Parathyroid adenoma (tissue), 2 donors: ENCODE measurements at regions not wholly inside any gene's neighbourhood (a gene's known extent, or its start where the extent isn't known, plus 50 kb on each side); places are given as distances from the start of the nearest gene placed in this dataset.

Experiments
- H2AFZ ChIP-seq: fragments of 300-600 bp; sonication (generic); one replicate; pipeline ENCODE4 v1.7.0; 2017; ENCODE audit warnings: antibody characterized with exemption, mild to moderate bottlenecking
- H3K27ac ChIP-seq: fragments of 300-600 bp; sonication (generic); one replicate; pipeline ENCODE4 v1.7.0; 2017
- H3K27me3 ChIP-seq: fragments of 300-600 bp; sonication (generic); one replicate; pipeline ENCODE4 v1.7.0; 2017; ENCODE audit warnings: low read length; ENCODE audit not compliant: control insufficient read depth, insufficient read depth
- H3K36me3 ChIP-seq: fragments of 300-600 bp; sonication (generic); one replicate; pipeline ENCODE4 v1.7.0; 2017; ENCODE audit warnings: low read length; ENCODE audit not compliant: control insufficient read depth, insufficient read depth
- H3K4me1 ChIP-seq: fragments of 300-600 bp; sonication (generic); one replicate; pipeline ENCODE4 v1.7.0; 2017; ENCODE audit warnings: control low read depth
- H3K4me2 ChIP-seq: fragments of 300-600 bp; sonication (generic); one replicate; pipeline ENCODE4 v1.7.0; 2017; ENCODE audit warnings: low read length
- H3K4me3 ChIP-seq: fragments of 300-600 bp; sonication (generic); one replicate; pipeline ENCODE4 v1.7.0; 2017; ENCODE audit warnings: low read depth, low read length
- H3K79me2 ChIP-seq: fragments of 300-600 bp; sonication (generic); one replicate; pipeline ENCODE4 v1.7.0; 2017; ENCODE audit warnings: control low read depth
- H3K9ac ChIP-seq: fragments of 300-600 bp; sonication (generic); one replicate; pipeline ENCODE4 v1.7.0; 2017; ENCODE audit warnings: mild to moderate bottlenecking
- H3K9me3 ChIP-seq: fragments of 300-600 bp; sonication (generic); one replicate; pipeline ENCODE4 v1.7.0; 2017; ENCODE audit warnings: low read length; ENCODE audit not compliant: control insufficient read depth
- TF ChIP-seq, protein P1 (sequence below): fragments of 300-600 bp; sonication (generic); IDR thresholded peaks from one replicate; pipeline ENCODE4 v1.7.0; 2017; ENCODE audit warnings: antibody characterized with exemption, mild to moderate bottlenecking
- donor health status: primary hyperparathyroidism.

DNA sequence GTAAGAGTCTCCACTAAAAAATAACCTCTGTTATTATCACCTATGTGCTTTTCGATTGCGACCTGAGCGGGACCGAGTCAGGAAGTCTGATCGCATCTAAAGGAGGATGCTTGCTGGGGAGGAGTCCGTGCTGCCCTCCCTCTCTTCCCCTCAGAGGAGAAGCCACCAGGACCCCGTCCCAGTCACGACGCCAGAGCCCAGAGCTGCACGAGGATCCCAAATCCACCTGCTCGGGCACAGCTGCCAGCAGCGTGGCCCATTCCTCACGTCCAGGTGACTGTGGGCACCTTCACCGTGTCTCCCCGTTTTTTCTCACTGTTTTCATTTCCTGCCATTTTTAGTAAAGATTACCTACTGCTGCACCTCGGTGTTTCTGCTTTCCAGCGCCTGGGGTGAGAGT is 390.3 kb downstream of the BRD1 start:
- no peaks in the 10 kb centered on the region for H3K9me3 ChIP-seq
- H3K27ac ChIP-seq, result no peak overlapping the region

DNA sequence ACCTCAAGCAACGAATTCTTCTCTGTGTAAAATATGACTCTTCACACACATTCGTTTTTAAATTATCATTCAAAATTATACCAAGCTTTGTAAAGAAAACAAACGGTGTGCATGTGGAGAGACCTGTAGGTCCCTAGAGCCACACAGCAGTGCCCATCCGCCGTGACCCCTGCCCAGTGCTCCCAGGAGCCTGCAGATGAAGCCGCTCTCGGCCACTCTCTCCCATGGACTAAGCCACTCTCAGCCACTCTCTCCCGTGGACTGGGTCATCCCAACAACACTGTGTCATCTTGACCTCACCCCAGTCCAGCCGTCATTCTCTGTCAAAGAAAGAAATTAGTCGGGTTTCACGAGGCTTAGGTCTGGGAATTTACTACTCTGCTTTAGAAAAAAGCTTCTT is 391.6 kb downstream of the BRD1 start:
- TF ChIP-seq, protein P1, sequence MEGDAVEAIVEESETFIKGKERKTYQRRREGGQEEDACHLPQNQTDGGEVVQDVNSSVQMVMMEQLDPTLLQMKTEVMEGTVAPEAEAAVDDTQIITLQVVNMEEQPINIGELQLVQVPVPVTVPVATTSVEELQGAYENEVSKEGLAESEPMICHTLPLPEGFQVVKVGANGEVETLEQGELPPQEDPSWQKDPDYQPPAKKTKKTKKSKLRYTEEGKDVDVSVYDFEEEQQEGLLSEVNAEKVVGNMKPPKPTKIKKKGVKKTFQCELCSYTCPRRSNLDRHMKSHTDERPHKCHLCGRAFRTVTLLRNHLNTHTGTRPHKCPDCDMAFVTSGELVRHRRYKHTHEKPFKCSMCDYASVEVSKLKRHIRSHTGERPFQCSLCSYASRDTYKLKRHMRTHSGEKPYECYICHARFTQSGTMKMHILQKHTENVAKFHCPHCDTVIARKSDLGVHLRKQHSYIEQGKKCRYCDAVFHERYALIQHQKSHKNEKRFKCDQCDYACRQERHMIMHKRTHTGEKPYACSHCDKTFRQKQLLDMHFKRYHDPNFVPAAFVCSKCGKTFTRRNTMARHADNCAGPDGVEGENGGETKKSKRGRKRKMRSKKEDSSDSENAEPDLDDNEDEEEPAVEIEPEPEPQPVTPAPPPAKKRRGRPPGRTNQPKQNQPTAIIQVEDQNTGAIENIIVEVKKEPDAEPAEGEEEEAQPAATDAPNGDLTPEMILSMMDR, result no peak
- H3K27me3 ChIP-seq, result no peaks in the 10 kb centered on the region
- H3K4me3 ChIP-seq, result no peak overlapping the region
- no peak overlapping the region for H3K27ac ChIP-seq
- H3K9ac ChIP-seq, result no peak overlapping the region
- no peaks in the 10 kb centered on the region for H3K4me1 ChIP-seq
- no peaks in the 10 kb centered on the region for H3K9me3 ChIP-seq
- no peaks in the 10 kb centered on the region for H3K79me2 ChIP-seq
- no peak overlapping the region for H3K4me2 ChIP-seq
- H2AFZ ChIP-seq, result no peak overlapping the region
- H3K36me3 ChIP-seq, result no peaks in the 10 kb centered on the region

More for the DNA sequence above, 390.3 kb downstream of the BRD1 start:
- Histone ChIP-seq H3K4me1 (no peaks in the 10 kb centered on the region), H3K79me2 (no peaks in the 10 kb centered on the region), H3K4me2 (no peak overlapping the region), H3K27me3 (no peaks in the 10 kb centered on the region), H3K36me3 (no peaks in the 10 kb centered on the region), H3K9ac (no peak overlapping the region), H2AFZ (no peak overlapping the region), H3K4me3 (no peak overlapping the region)
- TF ChIP-seq, protein P1, result no peak

DNA sequence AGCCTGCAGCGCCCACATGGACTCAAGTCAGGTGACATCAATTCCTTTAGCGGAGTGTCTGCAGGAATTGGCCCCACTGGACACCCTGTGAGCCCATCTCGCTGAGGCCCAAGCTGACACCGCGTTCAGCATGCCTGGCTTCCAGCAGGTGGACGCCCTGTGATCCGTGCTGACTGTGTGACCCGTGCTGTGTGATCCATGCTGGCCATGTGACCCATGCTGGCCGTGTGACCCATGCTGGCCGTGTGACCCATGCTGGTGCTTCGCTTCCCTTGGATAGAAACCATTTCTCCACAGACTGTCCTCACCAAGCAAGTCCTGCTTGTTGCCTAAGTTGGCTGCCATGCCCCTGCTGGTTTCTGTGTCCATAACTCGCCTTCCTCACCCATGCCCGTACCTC is 392.1 kb downstream of the BRD1 start:
- no peaks in the 10 kb centered on the region for H3K27me3 ChIP-seq
- TF ChIP-seq, protein P1, result no peak
- H3K4me2 ChIP-seq, result no peak overlapping the region

DNA sequence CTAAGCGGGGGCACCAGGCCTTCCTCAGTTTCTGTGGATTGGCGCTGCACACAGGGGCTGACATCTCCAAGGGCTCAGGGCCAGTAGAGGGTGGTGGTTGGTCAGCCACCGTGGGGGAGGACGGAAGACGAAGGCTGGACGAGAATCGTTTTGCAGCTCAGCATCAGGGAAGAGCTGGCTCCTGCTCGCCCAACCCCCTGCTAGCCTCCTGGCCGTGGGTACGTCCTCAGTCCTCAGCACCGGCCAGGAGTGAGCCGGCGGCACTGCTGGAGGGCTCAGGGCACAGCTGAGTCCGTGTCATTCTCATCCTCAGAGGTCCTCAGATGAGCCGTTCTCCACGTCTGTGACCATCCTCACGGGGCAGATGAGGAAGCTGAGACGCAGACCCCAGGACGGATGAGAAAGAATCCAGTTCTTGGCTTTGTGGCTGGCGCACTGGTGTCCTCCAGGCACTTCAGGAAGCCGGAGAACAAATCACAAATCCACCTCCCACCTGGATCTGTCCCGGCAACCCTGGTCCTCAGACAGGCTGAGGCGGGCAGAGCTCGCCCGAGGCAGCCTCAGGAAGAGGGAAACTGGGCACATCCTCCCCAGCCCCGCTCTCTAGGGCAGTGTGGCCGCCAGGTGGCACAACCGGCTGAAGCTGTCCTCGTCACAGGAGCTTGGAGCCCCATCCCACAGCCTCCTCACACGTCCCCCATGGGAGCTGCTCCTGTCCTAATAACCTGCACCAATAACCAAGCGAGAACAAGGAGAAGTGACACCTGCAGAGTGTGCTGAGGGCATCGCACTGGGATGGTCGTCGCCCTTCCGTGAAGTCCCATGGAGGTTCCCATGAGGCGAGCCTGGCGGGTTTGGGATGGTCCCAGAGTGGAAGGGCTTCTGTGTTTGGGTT is 393.7 kb downstream of the BRD1 start:
- H3K79me2 ChIP-seq, result no peaks in the 10 kb centered on the region
- no peak overlapping the region for H2AFZ ChIP-seq
- no peaks in the 10 kb centered on the region for H3K9me3 ChIP-seq
- H3K4me1 ChIP-seq, result no peaks in the 10 kb centered on the region
- no peak overlapping the region for H3K4me3 ChIP-seq
- H3K36me3 ChIP-seq, result no peaks in the 10 kb centered on the region
- H3K9ac ChIP-seq, result no peak overlapping the region
- TF ChIP-seq, protein P1, result no peak
- H3K4me2 ChIP-seq, result no peak overlapping the region
- H3K27me3 ChIP-seq, result no peaks in the 10 kb centered on the region
- no peak overlapping the region for H3K27ac ChIP-seq

More for the DNA sequence above, 392.1 kb downstream of the BRD1 start:
- H3K9ac ChIP-seq, result no peak overlapping the region
- H3K9me3 ChIP-seq, result no peaks in the 10 kb centered on the region
- H3K4me1 ChIP-seq, result no peaks in the 10 kb centered on the region
- no peak overlapping the region for H3K27ac ChIP-seq
- no peaks in the 10 kb centered on the region for H3K79me2 ChIP-seq
- H3K4me3 ChIP-seq, result no peak overlapping the region
- no peak overlapping the region for H2AFZ ChIP-seq
- no peaks in the 10 kb centered on the region for H3K36me3 ChIP-seq
